Suprapubic skin (tissue), 4 donors: ENCODE measurements at regions not wholly inside any gene's neighbourhood (a gene's known extent, or its start where the extent isn't known, plus 50 kb on each side); places are given as distances from the start of the nearest gene placed in this dataset.
"Not testable (repeated sequence)": the region's sequence is repeated elsewhere in the genome, so short reads cannot be mapped to it uniquely, and the experiment has no call there.

Source experiments
- DNase-seq, 2 donors: peaks; one replicate each; pipeline ENCODE4 v3.0.0-alpha.2; 2019; ENCODE audit warnings: low spot score in 2 of 2
- H3K27ac ChIP-seq: fragments of 200-600 bp; sonication (generic); one replicate; pipeline ENCODE4 v1.5.1; 2019
- H3K27me3 ChIP-seq: fragments of 200-600 bp; sonication (generic); one replicate; pipeline ENCODE4 v1.5.1; 2019
- H3K36me3 ChIP-seq: fragments of 200-600 bp; sonication (generic); one replicate; pipeline ENCODE4 v1.5.1; 2019
- H3K4me1 ChIP-seq: fragments of 200-600 bp; sonication (generic); one replicate; pipeline ENCODE4 v1.5.1; 2019
- H3K4me3 ChIP-seq: fragments of 200-600 bp; sonication (generic); one replicate; pipeline ENCODE4 v1.5.1; 2019; ENCODE audit warnings: mild to moderate bottlenecking
- H3K9me3 ChIP-seq: fragments of 200-600 bp; sonication (generic); one replicate; pipeline ENCODE4 v1.5.1; 2019
- WGBS: methylation state at CpG from one replicate; pipeline ENCODE4 v1.1.5; 2018; 5-methylcytosine and 5-hydroxymethylcytosine counted together
- TF ChIP-seq, protein P1 (sequence below), 2 donors: fragments of 200-600 bp in 1 of 2; fragments of 450-650 bp in 1 of 2; sonication (generic) in 1 of 2; IDR thresholded peaks; one replicate each; pipeline ENCODE4 v1.5.1; 2016 to 2019; ENCODE audit warnings: antibody characterized with exemption in 2 of 2, mild to moderate bottlenecking in 1 of 2, moderate library complexity in 1 of 2

DNA sequence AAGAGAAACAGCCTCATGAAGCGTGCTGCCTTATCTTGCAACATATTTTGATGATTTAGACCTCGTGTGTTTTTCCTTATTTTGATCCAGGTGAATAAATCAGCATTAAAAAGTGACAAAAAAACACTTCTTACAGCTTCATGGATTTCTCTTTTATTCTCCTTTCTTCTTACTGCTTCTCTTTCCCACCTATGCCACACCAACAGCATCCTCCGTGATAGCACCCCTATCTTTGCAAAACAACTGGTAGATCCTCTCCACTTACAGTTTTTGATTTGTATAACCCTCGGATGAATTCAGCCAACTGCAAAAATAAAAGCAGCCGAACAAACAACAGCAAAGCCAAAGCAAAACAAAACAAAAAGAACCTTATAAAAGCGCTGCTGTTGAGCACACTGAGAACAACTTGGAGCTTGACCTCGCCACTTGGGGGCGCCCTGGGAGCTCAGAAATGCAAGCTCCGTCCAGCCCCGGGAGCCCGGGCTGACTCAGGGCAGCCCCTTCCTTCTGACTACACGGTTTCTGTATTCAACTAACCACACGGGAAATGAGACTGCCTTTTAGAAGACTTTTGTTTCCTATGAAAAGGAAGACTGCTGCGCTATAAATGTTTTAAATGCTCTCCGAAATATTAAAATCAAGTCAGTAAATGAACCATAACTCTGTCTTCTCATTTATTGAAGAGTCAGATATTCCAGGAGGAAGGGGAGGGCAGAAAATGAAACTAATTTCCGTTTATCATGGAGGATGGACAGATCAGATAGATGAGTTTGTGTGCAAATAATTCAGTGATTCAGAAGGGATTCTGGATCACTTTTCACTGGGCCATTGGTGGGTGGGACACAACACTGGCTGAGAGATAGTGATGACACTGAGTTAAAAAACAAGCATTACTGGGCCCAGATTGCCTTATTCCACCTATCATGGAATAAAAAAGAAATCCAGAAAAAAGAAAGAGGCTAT is 186.8 kb downstream of the ATP6V0E2 start:
- DNase-seq = peak; percentile 83 to 89
- H3K36me3 ChIP-seq, H3K4me3 ChIP-seq, H3K27ac ChIP-seq, H3K27me3 ChIP-seq, H3K4me1 ChIP-seq, H3K9me3 ChIP-seq: not testable (repeated sequence)
- TF ChIP-seq, protein P1, sequence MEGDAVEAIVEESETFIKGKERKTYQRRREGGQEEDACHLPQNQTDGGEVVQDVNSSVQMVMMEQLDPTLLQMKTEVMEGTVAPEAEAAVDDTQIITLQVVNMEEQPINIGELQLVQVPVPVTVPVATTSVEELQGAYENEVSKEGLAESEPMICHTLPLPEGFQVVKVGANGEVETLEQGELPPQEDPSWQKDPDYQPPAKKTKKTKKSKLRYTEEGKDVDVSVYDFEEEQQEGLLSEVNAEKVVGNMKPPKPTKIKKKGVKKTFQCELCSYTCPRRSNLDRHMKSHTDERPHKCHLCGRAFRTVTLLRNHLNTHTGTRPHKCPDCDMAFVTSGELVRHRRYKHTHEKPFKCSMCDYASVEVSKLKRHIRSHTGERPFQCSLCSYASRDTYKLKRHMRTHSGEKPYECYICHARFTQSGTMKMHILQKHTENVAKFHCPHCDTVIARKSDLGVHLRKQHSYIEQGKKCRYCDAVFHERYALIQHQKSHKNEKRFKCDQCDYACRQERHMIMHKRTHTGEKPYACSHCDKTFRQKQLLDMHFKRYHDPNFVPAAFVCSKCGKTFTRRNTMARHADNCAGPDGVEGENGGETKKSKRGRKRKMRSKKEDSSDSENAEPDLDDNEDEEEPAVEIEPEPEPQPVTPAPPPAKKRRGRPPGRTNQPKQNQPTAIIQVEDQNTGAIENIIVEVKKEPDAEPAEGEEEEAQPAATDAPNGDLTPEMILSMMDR (IDR thresholded peaks at IDR 0.05) = peak in 1 of 2 donors; percentile 35
- 25% methylated on average over 8 of the region's 16 CpGs for WGBS

DNA sequence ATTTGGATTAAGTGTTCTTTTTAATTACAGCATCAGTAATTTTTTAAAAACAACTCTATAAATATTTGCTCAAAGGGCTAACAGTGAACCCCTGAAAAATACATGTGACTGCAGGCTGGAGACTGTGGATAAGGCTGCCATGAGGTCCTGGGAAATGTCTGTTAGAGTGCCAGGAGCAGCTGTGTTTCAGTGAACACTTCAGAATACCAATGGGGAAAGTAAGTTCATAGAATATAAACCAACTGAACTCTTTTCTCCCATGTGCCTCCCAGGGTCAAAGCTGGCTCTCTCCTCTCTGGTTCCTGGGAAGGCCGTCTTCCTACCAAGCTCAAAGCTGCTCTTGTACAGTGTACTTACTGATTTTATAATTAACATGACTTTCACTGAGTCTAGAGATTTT is 189.4 kb downstream of the ATP6V0E2 start:
- WGBS = 89% methylated on average over 1 of the region's 1 CpG
- H3K27ac ChIP-seq, H3K4me1 ChIP-seq, H3K36me3 ChIP-seq, DNase-seq, H3K9me3 ChIP-seq, H3K4me3 ChIP-seq, H3K27me3 ChIP-seq: not testable (repeated sequence)

DNA sequence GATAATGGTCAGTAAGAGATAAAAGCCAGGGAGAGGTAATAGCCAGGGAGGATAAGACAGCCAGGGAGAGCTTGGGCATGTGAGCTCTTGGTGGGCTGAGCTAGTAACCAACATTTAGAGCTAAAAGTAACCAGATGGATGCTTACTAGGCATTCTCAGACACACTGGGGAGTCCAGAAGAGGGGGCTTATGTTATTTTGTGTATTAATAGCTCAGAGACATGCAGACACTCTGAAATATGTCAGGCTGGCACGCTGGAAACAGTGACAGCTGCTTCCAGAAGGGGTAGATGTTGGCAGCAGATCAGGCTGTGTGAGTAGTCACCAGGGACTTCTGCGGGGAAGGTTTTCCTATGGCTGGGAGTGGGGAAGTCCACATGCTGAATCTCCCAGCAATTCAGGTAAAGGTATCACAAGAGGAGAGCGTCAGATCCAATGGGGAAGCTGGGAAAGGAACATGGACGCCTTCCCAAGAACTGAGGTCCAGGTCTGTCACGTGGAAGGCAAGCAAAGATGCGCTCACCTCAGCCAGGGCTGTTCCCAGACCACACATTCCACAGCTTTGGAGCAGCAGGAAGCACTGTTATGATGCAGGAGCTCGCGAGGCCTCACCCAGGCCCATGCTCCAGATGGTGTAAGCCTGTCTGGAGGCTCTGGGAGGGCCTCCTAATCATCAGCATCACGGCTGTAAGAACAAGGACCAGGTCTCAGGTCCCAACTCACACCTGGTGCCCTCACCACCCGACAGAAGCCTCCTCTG is 196.0 kb downstream of the ATP6V0E2 start:
- 60% methylated on average over 10 of the region's 10 CpGs for WGBS
- not testable (repeated sequence) for H3K9me3 ChIP-seq, H3K27ac ChIP-seq, H3K36me3 ChIP-seq, H3K27me3 ChIP-seq, H3K4me1 ChIP-seq, H3K4me3 ChIP-seq, DNase-seq

DNA sequence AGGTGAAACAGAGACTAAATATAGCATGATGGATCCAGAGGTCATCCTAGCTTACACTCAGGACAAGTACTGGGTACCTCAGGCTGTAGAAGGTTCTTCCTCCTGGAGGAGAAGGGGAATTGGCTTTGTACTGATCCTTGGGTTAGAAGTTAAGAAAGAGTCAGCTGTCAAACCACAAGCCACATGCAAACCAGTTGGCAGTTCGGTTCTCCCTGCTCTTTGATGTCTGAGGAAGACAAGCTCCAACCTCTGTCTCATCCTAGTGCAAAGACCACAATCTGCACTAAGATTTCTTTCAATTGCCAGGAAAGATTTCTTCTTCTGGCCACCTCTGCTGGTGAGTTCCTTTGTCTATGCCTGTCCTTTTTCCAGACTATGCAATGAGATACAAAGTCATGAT is 203.8 kb downstream of the ATP6V0E2 start:
- 57% methylated on average over 1 of the region's 1 CpG for WGBS
- DNase-seq, H3K27ac ChIP-seq, H3K36me3 ChIP-seq, H3K4me3 ChIP-seq, H3K4me1 ChIP-seq, H3K27me3 ChIP-seq, H3K9me3 ChIP-seq: not testable (repeated sequence)

DNA sequence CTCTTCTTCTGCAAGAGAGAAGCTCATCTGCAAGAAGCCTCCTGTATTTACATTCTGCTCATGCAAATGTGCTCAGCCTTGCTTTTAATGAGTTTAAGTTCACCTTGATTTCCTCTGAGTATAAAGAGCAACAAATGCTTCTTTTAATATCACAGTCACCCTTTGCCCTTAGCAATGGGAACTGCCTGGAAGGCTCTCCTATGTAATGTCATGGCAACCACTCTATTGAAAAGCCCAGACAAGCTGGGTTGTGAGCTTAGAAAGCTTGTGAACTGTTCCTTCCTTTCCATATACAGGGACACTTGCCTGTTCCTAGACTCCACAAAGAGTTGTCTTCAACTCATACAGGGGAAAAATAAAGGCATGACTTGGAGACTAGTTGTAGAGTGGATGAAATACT is 208.1 kb downstream of the ATP6V0E2 start:
- not testable (repeated sequence) for H3K9me3 ChIP-seq, H3K27me3 ChIP-seq, H3K36me3 ChIP-seq, H3K27ac ChIP-seq, H3K4me3 ChIP-seq, H3K4me1 ChIP-seq, DNase-seq

DNA sequence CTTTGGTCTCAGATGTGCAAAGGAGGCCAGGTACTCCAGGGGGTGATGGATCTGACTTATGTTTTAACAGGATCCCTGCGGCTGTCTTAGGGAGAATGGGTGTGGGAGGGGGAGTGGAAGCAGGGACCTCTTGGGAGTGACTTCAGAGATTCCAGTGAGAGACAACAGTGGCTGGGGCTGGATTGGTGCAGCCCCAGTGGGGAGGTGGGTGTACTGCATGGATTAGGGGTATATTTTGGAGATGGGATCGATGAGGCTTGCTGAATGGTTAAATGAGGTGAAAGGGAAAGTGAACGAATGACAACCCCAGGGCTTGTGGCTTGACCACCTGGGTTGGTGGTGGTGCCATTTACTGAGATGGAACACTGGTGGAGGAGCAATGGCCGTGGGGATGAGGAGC is 211.0 kb downstream of the ATP6V0E2 start:
- H3K27ac ChIP-seq, H3K36me3 ChIP-seq, H3K27me3 ChIP-seq, H3K4me3 ChIP-seq, H3K9me3 ChIP-seq, DNase-seq, H3K4me1 ChIP-seq: not testable (repeated sequence)
- 92% methylated on average over 4 of the region's 4 CpGs for WGBS

DNA sequence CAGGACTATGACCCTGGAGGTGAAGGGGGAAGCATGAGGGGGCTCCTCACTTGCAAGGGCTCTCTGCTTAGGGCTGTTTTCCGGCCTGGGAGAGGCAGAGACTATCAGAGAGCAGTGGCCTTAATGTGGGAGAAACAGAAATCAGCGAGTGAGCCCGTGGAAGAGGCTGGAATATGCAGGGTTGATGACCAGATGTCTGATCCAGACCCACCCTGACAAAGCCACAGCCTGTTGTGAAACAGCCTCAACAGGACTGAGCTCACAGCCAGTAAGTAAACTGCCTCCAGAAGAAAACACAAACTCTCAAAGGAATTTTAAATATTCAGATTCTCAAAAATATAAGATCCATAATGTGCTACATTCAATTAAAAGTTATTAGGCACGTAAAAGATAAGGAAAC is 213.7 kb downstream of the ATP6V0E2 start:
- H3K9me3 ChIP-seq, H3K4me1 ChIP-seq, H3K27me3 ChIP-seq, DNase-seq, H3K27ac ChIP-seq, H3K4me3 ChIP-seq, H3K36me3 ChIP-seq: not testable (repeated sequence)
- WGBS = 72% methylated on average over 4 of the region's 4 CpGs

DNA sequence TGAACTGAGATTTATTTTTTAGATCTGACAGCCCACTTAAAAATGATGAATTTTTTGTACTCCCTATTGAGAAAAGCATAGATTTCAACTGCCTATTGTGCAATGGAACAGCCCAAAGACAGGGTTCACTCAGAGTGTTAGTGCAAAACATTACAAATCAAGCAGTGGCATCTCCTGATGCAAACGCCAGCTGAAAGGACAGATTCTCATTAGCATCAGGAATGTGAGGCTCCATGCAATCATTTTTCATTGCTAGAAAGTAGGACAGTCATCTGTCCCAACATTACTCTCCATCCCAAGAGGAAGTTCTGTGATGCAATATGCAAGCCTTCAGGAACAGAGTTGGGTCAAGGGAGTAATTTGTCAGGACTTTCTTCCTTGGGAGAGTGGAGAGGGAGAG is 215.4 kb downstream of the ATP6V0E2 start:
- H3K9me3 ChIP-seq, H3K27me3 ChIP-seq, H3K36me3 ChIP-seq, H3K4me1 ChIP-seq, DNase-seq, H3K4me3 ChIP-seq, H3K27ac ChIP-seq: not testable (repeated sequence)
- WGBS = 39% methylated on average over 1 of the region's 1 CpG

DNA sequence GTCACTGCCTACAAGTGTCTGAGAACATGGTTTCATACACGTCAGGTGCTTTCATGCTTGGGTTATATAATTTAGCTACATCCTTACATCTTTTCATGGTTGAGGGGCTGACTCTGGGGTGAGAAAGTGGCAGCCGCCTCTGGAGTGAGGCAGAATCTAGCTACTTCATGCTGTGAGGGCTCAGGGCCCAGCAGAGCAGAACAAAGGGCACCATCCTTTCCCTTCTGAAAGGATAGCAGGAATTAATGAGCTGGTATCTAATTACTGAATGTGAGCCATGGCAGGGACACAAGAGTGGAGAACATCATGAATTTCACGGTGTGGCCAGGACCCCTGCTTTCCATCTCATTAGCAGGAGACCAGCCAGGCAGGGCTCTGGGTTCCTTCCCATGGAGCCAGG is 217.0 kb downstream of the ATP6V0E2 start:
- not testable (repeated sequence) for H3K36me3 ChIP-seq, H3K4me3 ChIP-seq, H3K9me3 ChIP-seq, DNase-seq, H3K4me1 ChIP-seq, H3K27ac ChIP-seq, H3K27me3 ChIP-seq
- WGBS = 92% methylated on average over 2 of the region's 3 CpGs

DNA sequence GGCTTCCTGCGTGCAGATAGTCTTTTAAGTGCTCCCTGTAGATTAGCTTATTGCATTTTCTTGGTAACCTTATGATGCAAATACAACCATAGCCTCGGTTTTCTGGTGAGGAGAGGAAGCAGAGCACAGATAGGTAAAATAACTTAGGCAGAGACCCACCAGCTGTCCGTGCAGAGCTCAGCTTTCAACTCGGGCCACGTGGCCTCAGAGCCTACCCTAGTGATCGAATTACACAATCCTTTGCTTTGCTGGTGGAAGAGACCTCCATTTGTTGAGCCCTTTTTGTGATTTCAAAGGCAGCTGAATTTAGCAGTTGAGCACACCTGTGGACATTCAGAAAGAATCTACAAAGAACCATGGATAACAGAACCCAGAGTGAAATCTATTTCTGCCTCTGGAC is 220.1 kb downstream of the ATP6V0E2 start:
- H3K27me3 ChIP-seq, DNase-seq, H3K9me3 ChIP-seq, H3K4me1 ChIP-seq, H3K4me3 ChIP-seq, H3K36me3 ChIP-seq, H3K27ac ChIP-seq: not testable (repeated sequence)
- WGBS = 35% methylated on average over 5 of the region's 6 CpGs

DNA sequence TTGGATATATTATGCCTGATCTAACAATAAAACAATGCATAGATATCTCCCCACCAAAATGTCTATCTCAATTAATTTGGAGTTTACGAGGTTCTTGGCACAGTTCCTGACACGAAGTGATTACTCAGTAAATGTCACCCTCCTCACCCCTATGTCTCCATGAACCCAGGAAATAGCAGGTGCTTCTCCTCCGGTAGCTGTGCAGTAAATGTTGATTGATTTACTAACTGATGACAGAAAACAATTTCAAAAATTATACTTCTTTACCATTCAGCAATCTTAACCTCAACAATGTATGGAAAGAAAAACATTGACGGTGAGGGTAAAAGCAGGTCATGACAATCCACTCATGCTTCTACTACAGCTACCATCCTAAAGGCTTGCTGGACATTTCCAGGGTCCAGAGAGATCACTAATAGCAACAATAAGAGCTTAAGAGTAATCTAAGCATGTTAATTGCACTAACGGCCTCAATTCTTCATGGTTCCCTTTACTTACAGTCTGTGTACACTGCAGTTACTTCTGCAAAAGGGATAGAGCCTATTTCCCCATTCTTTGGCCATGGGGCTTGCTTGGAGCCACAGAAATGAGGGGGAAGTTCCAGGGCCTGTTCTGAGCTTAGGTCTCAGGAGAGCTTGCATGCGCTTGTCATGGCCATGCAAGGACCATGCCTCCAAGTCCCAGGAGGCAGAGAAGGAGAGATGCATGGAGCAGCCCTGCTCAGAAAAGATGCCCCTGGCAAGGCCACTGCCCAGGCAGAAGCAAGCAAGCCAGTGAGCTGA is 222.6 kb downstream of the ATP6V0E2 start:
- H3K27me3 ChIP-seq, H3K36me3 ChIP-seq, H3K4me1 ChIP-seq, H3K9me3 ChIP-seq, H3K4me3 ChIP-seq, DNase-seq, H3K27ac ChIP-seq: not testable (repeated sequence)
- 54% methylated on average over 5 of the region's 6 CpGs for WGBS

DNA sequence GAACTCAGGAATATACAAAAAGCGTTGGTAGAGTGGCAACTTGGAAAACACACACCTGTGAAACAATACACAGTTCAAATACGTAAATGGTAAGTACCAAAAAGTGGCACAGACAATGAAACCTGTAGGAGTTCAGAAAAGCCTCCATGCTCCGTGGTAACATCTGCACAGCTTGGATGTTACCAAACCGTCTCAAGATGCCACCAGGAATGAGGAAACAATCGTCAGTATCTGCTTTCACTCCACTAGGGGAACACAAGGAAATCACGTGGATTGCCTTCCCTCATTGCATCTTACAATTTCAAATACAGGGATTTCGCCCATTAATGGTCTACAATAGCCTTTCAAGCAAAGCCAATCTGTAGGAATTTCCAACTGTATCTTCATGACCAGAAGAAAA is 224.6 kb upstream of the LRRC61 start:
- WGBS = 58% methylated on average over 6 of the region's 7 CpGs
- H3K27ac ChIP-seq, DNase-seq, H3K9me3 ChIP-seq, H3K36me3 ChIP-seq, H3K27me3 ChIP-seq, H3K4me3 ChIP-seq, H3K4me1 ChIP-seq: not testable (repeated sequence)

DNA sequence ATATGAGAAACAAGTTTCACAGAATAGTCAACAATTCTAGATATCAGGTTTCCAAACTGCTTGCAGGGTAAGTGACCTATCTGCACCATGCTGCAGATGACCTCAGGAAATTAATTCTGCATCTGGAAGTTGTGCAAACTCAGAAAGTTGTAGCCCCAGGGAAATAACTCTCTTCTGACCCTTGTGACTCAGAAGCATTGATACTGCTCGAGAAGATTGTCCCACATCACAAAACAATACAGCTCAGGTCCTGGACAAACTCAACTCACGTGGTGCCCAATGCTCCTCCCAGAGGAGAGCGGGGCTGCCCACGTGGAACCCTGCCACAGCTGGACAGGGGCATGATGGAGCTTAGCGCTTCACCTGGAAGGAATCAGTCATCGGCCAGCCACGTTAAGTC is 221.9 kb upstream of the LRRC61 start:
- H3K9me3 ChIP-seq, H3K4me3 ChIP-seq, H3K36me3 ChIP-seq, H3K27me3 ChIP-seq, H3K4me1 ChIP-seq, H3K27ac ChIP-seq, DNase-seq: not testable (repeated sequence)
- 89% methylated on average over 3 of the region's 7 CpGs for WGBS
